Glutamatergic neuron (in vitro differentiated cells): ENCODE measurements at regions not wholly inside any gene's neighbourhood (a gene's known extent, or its start where the extent isn't known, plus 50 kb on each side); places are given as distances from the start of the nearest gene placed in this dataset.

Experiments
- DNase-seq: peaks from one replicate; pipeline ENCODE4 v3.0.0; 2022
- H3K27ac Mint-ChIP-seq: one replicate; pipeline ENCODE4 v1.8.0; 2020; ENCODE audit warnings: mild to moderate bottlenecking, mixed read lengths, inconsistent platforms; ENCODE audit not compliant: unreplicated experiment
- H3K27me3 Mint-ChIP-seq: one replicate; pipeline ENCODE4 v1.8.0; 2020; ENCODE audit warnings: mild to moderate bottlenecking, moderate library complexity, mixed read lengths, inconsistent platforms; ENCODE audit not compliant: unreplicated experiment
- H3K36me3 Mint-ChIP-seq: one replicate; pipeline ENCODE4 v1.8.0; 2020; ENCODE audit warnings: mild to moderate bottlenecking, mixed read lengths, inconsistent platforms; ENCODE audit not compliant: unreplicated experiment
- H3K4me1 Mint-ChIP-seq: one replicate; pipeline ENCODE4 v1.8.0; 2020; ENCODE audit warnings: mild to moderate bottlenecking, low read depth, mixed read lengths, inconsistent platforms; ENCODE audit not compliant: unreplicated experiment
- H3K4me3 Mint-ChIP-seq: one replicate; pipeline ENCODE4 v1.8.0; 2020; ENCODE audit warnings: mild to moderate bottlenecking, mixed read lengths, inconsistent platforms; ENCODE audit not compliant: unreplicated experiment
- H3K9me3 Mint-ChIP-seq: one replicate; pipeline ENCODE4 v1.8.0; 2020; ENCODE audit warnings: mild to moderate bottlenecking, moderate library complexity, mixed read lengths, inconsistent platforms; ENCODE audit not compliant: unreplicated experiment
- TF ChIP-seq, protein P1 (sequence below): fragments of 200-600 bp; sonication (generic); IDR thresholded peaks from one replicate; pipeline ENCODE4 v1.5.0; 2021; ENCODE audit not compliant: partially characterized antibody, unreplicated experiment

DNA sequence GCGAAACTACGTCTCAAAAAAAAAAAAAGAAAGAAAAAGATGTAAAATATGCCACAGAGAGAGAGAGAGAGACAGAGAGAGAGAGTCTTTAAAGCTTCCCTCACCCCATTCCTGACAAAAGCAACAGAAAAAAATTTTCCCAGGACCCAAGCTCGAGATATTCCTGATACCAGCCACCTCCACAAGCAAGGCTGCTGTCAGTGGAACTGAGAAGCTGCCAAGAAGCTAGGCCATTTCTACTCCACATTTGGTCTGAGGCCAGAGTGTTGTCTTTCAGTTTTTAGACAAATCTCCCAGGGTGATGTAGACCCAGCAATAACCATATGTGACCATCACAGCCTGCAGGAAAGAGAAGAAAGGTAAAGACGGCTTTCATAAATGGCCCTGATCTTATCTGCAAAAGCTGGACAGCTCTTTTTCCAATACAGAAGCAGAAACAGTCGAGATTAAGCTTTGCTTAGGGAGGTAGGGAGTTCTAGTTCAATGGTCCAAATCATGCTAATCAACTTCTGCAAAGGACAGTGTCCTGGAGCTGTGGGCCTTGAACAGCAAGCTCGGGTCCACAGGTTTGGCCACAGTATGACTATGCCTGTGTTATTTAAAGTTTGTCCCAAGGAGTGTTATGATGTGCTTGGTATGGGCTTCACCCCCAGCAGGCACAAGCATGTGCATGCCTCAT lies 130.3 kb upstream of the NUDT4 start:
- no peak for DNase-seq
- Mint-ChIP-seq H3K27me3 (no peaks in the 10 kb centered on the region), H3K4me1 (no peaks in the 10 kb centered on the region), H3K36me3 (no peaks in the 10 kb centered on the region), H3K9me3 (no peaks in the 10 kb centered on the region), H3K4me3 (no peak overlapping the region), H3K27ac (no peak overlapping the region)
- TF ChIP-seq, protein P1, sequence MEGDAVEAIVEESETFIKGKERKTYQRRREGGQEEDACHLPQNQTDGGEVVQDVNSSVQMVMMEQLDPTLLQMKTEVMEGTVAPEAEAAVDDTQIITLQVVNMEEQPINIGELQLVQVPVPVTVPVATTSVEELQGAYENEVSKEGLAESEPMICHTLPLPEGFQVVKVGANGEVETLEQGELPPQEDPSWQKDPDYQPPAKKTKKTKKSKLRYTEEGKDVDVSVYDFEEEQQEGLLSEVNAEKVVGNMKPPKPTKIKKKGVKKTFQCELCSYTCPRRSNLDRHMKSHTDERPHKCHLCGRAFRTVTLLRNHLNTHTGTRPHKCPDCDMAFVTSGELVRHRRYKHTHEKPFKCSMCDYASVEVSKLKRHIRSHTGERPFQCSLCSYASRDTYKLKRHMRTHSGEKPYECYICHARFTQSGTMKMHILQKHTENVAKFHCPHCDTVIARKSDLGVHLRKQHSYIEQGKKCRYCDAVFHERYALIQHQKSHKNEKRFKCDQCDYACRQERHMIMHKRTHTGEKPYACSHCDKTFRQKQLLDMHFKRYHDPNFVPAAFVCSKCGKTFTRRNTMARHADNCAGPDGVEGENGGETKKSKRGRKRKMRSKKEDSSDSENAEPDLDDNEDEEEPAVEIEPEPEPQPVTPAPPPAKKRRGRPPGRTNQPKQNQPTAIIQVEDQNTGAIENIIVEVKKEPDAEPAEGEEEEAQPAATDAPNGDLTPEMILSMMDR: no peak

DNA sequence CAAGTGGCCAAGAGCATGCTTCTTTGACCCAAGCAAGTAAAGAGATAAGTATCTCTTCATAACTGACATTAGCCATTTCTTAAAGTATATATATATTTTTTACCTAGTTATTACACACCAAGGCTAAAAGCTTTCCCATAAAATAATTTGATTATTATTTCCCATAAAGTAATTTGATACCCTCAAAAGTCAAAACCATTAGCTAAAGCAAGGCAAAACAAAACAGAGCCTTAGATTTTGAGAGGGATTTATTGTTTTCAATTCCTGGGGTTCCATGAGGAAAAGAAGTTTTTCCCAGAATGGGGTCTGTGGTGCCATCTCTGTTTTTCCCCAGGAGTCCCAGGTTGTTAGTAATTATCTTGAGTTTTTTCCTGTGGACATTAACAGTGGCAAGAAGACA lies 125.5 kb upstream of the NUDT4 start:
- DNase-seq: no peak
- no peak overlapping the region for H3K27ac Mint-ChIP-seq
- TF ChIP-seq, protein P1: no peak
- H3K9me3 Mint-ChIP-seq: no peaks in the 10 kb centered on the region
- no peak overlapping the region for H3K4me3 Mint-ChIP-seq
- no peaks in the 10 kb centered on the region for H3K4me1 Mint-ChIP-seq
- H3K36me3 Mint-ChIP-seq: peaks cover 11% of the 10 kb centered on the region
- H3K27me3 Mint-ChIP-seq: no peaks in the 10 kb centered on the region

DNA sequence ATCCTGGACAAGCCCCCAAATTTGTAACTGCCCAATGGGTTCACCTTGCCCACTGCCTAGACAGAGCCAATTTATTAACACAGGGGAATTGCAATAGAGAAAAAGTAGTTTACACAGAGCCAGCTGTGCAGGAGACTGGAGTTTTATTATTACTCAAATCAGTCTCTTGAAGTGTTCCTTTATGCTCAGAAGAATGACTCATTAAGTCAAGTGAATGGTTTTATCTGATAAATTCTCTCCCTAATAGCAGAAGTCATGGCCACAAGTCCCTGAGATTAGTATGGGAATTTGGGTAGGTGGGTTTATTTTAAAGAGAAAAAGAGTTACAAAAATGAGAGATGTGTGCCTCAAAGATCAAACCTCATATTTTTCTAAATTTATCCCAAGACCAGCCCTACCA lies 122.8 kb upstream of the NUDT4 start:
- Mint-ChIP-seq H3K9me3 (no peaks in the 10 kb centered on the region), H3K27ac (no peak overlapping the region), H3K36me3 (peaks cover 11% of the 10 kb centered on the region), H3K4me1 (no peaks in the 10 kb centered on the region), H3K4me3 (no peak overlapping the region), H3K27me3 (no peaks in the 10 kb centered on the region)
- DNase-seq: no peak
- TF ChIP-seq, protein P1: no peak

DNA sequence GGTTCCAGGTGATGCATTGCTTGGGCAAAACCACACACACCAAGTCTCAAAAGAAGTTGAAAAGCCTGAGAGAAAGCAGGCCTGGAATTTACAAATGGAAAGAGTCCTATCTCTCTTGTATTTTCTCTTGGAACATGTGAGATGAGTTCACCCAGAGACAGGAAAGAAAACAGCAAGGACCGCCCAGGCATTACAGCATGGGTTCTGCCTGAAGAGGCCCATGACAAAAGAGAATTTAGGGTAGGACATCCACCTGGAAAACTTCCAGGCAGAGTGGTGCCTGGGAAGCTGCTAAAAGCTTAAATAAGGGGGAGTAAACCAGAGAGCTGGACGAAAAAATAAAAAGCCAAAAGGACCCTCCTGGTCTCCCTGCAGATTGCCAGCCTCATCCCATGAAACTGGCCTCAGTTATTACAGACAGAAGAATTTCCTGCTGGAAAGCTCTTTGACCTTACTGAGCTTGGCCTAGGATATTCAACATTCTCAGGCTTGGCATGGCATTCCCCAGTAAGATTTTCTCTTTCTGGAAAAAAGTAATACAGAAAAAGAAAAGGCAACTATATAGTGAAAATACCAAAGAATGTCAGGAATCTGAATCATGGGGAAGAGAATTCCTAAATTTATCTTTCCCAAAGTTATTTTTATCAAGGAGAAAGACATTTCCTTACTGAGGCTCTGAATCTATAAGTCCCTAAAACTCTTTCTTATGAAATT lies 121.3 kb upstream of the NUDT4 start:
- no peak for DNase-seq
- Mint-ChIP-seq H3K4me3 (no peak overlapping the region), H3K9me3 (no peaks in the 10 kb centered on the region), H3K4me1 (no peaks in the 10 kb centered on the region), H3K27ac (no peak overlapping the region), H3K36me3 (peaks cover 11% of the 10 kb centered on the region), H3K27me3 (no peaks in the 10 kb centered on the region)
- TF ChIP-seq, protein P1: no peak

DNA sequence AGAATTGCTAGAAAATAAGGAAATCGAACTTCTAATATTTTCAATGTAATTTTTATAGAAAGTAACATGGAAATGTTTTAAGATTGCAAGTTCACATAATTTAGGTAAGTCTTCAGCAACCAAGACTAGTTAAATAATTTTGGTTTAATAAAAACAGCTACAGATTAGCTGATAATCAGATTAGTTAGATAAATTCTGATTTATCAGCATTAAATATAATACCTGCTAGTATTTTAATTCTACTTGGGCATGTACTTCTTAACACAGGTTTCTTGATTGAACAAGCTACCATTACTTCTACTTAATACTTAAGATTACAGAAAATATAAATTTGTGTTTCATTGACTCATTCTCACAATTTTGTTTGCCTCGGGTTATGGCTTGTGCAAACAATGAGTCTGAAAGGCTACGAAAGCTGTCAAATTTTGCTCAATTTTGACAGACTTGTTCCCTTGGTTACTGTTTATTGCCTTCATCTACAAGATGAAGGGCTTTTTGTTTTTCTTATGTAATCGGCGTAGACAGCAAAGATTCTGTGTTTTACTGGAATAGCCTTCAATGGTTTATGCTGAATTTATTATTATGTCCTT lies 116.1 kb upstream of the NUDT4 start:
- no peak for DNase-seq
- H3K27me3 Mint-ChIP-seq: no peaks in the 10 kb centered on the region
- no peak overlapping the region for H3K4me3 Mint-ChIP-seq
- H3K4me1 Mint-ChIP-seq: no peaks in the 10 kb centered on the region
- TF ChIP-seq, protein P1: no peak
- no peak overlapping the region for H3K27ac Mint-ChIP-seq
- no peaks in the 10 kb centered on the region for H3K9me3 Mint-ChIP-seq
- H3K36me3 Mint-ChIP-seq: no peaks in the 10 kb centered on the region
